Activated naive CD4-positive, alpha-beta T cell treated with anti-CD3 and anti-CD28 coated beads, Interleukin-2, amount 50 U/mL, for 72 hours (primary cell): ENCODE measurements at regions not wholly inside any gene's neighbourhood (a gene's known extent, or its start where the extent isn't known, plus 50 kb on each side); places are given as distances from the start of the nearest gene placed in this dataset.

Source experiments
- ATAC-seq, 2 donors: fragments of 150-1000 bp; cut with Tn5 transposase; 2 replicates each; pipeline ENCODE4 v1.10.0; 2021; ENCODE audit warnings: mild to moderate bottlenecking in 2 of 2, moderate library complexity in 2 of 2
- DNase-seq, 2 donors: peaks; one replicate each; pipeline ENCODE4 v3.0.0; 2021 to 2022; ENCODE audit warnings: low spot score in 2 of 2
- H3K27ac Mint-ChIP-seq, 2 donors: one replicate each; pipeline ENCODE4 v1.8.0; 2022; ENCODE audit warnings: mild to moderate bottlenecking in 2 of 2, mixed read lengths in 2 of 2
- H3K36me3 Mint-ChIP-seq, 2 donors: one replicate each; pipeline ENCODE4 v1.8.0; 2022; ENCODE audit warnings: mixed read lengths in 2 of 2
- H3K9me3 Mint-ChIP-seq, 2 donors: one replicate each; pipeline ENCODE4 v1.8.0; 2022; ENCODE audit warnings: mixed read lengths in 2 of 2

DNA sequence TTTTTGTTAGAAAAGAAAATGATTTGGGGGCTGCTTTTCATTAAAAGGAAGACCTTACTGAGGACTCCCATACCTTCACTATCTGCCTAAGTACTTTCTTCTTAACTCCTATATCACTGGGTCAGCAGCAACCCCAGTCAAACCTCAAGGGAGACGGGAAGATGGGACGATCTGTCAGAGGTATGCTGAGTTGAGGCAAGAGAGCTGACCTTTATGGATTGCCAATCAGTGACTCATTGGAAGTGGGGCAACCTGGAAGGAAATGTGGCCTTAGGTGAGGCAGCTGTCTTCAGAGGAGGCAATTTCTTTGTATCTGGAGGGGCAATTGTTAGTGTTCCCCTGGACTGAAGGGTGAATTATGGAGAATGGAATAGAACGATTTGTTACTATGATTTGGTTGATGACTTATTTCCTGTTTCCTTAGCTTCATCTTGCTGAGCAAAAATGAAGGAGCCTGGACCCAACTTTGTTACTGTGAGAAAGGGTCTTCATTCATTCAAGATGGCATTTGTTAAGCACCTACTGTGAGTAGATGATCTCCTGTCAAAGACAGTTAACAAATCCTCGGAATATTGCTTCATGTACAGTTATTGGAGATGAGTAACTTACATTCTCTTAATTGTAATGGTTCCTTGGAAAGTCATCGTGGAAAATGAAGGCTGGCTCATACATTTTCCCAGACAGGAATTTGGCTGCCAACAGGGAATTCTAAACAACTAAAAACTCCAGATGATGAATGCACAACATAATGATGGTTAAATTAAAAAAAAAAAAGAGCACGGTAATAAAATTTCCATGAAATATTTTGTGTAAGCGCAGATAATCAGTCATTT lies 134.7 kb upstream of the KCNJ15 start:
- no peaks in the 10 kb centered on the region for H3K36me3 Mint-ChIP-seq
- DNase-seq (no peak), ATAC-seq (no peak)
- H3K27ac Mint-ChIP-seq: no peak overlapping the region
- no peaks in the 10 kb centered on the region for H3K9me3 Mint-ChIP-seq

DNA sequence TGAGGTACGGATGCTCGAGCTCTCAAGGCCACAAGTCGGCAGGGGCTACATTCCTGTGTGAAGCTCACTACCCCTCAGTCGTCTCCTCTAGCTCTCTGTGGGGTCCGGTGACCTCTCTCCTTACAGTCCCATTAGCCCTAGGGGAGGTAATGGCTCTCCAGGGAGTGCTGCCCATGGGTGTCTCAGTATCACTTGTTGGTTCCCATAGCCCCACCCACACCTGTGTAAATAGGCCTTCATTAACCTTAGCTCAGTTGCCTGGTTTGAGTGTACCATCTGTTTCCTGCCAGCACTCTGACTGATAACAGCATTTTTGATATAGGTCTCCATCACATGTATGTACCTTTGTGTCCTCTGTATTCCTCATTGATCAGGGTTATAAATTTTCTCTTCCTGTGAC lies 133.2 kb upstream of the KCNJ15 start:
- no peaks in the 10 kb centered on the region for H3K36me3 Mint-ChIP-seq
- no peak for ATAC-seq

DNA sequence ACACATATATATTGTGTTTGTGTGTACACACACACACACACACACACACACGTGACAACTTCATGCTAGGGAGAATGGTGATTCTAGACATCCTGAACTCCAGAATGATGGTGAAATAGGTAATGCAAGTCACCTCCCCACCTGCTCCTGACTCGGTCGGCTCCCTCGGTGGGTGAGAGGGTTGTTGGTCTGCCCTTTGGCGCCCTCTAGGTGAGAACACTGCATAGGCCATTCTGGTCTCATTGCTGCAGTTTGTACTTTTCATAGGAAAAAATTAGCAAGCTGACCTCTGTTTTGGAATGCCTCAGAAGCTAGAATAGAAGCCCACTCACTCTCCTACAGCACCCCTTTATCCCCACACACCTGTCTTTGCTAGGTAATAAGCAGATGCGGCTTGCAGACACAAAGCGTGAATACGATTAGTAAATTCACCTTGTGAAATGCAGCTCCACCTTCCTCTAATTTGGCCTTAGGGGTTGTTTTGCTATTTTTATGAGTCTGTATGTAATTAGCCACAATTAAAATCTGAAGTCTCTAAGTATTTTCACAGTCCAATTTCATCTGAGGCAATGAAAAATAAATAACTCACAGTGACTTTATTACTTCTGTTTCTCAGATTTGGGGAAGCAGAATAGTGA lies 130.0 kb upstream of the KCNJ15 start:
- peak in 1 of 2 donors; percentile 74 for DNase-seq
- peak; percentile 46 to 90 for ATAC-seq
- no peak overlapping the region for H3K27ac Mint-ChIP-seq

More for the DNA sequence above, 133.2 kb upstream of the KCNJ15 start:
- no peak overlapping the region for H3K27ac Mint-ChIP-seq
- DNase-seq: no peak
- no peaks in the 10 kb centered on the region for H3K9me3 Mint-ChIP-seq

DNA sequence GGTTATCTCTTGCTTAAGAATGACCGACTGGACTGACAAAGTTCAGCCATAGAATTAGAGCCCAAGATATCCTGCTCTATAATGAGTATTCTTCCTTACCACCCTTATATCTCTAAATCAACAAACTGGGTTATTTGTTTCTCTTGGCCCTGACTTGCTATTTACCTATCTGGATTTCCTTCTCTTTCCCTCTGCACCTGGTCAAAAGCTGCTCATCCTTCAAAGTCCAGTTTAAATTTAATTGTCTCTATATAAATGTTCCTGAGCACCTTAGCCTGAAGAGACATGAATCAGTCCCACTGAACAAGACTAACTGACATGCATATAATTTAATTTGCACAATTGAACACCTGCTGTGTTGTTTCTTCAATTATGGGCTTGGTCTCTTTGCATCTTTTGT lies 127.1 kb upstream of the KCNJ15 start:
- DNase-seq: no peak
- no peaks in the 10 kb centered on the region for H3K9me3 Mint-ChIP-seq
- H3K27ac Mint-ChIP-seq: no peak overlapping the region
- H3K36me3 Mint-ChIP-seq: no peaks in the 10 kb centered on the region
- no peak for ATAC-seq

More for the DNA sequence above, 130.0 kb upstream of the KCNJ15 start:
- no peaks in the 10 kb centered on the region for H3K36me3 Mint-ChIP-seq
- H3K9me3 Mint-ChIP-seq: no peaks in the 10 kb centered on the region

DNA sequence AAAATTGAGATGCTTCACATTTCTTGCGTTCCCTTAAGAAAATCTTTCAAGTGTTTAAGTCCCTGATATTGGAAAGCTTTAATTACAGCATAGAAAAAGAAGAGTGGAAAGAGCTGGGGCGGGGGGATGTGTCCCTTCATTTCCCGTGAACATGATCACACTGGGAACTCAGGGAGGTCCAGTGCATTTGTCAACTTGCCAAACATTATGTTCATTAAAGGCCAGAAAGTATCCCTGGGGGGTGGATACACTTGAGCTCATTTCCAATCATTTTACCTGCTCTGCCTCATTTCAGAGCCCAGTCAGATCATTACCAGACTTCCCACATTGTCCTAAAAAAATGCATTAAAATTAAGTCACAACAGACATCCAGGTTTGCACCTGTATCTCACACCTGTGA lies 123.6 kb upstream of the KCNJ15 start:
- no peaks in the 10 kb centered on the region for H3K9me3 Mint-ChIP-seq
- no peak overlapping the region for H3K27ac Mint-ChIP-seq
- H3K36me3 Mint-ChIP-seq: no peaks in the 10 kb centered on the region
- ATAC-seq (no peak), DNase-seq (no peak)

DNA sequence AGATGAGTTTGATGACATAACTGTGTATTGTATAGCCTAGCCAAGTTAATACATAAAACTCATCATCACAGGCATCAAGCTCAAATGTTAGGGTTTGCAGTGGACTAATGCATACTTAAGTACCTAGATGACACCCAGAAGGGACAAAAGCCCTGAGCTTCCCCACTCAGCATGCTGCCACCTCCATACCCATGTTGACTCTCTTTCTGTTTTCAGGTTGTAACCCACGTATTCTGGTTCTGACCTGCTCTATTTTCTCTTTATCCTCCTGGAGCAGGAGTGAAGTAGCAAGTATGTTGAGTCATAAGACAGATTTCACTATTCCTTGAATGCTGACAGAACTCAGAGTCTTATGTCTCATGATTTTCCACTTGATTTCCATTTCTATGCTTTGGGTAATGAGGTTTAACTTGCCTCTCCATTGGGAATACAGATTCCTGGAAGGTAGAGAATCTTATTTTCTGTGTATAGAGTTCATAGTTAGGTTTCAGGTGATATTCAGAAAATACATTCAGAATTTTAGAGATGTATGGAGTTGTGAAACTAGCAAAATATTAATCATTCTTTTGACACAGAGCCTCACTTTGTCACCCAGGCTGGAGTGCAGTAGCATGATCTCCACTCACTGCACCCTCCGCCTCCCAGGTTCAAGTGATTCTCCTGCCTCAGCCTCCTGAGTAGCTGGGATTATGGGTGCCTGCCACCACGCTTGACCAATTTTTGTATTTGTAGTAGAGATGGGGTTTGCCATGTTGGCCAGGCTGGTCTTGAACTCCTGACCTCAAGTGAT lies 122.5 kb upstream of the KCNJ15 start:
- no peaks in the 10 kb centered on the region for H3K9me3 Mint-ChIP-seq
- no peak for DNase-seq

DNA sequence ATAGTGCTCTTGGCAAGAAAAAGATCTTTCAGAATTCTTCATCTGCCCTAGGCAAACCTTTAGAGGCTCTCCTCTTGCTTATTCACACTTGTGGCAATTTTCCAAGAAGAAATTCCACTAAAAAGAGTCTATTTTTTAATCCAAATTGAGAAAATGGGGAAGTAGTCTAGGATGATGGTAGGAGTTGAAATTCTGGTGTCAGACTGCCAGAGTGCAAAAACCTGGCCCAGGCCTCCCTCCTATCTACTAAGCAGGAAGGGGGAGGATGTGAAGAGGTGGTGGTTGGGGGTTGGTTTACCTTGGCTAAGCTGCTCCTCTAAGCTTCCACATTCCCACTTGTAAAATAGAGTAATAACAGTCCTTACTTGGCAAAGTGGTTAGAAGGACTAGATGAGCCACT lies 120.6 kb upstream of the KCNJ15 start:
- DNase-seq (no peak), ATAC-seq (no peak)
- Mint-ChIP-seq H3K36me3 (no peaks in the 10 kb centered on the region), H3K27ac (no peak overlapping the region), H3K9me3 (no peaks in the 10 kb centered on the region)

More for the DNA sequence above, 122.5 kb upstream of the KCNJ15 start:
- Mint-ChIP-seq H3K27ac (no peak overlapping the region), H3K36me3 (no peaks in the 10 kb centered on the region)
- peak; percentile 16 to 98 for ATAC-seq

DNA sequence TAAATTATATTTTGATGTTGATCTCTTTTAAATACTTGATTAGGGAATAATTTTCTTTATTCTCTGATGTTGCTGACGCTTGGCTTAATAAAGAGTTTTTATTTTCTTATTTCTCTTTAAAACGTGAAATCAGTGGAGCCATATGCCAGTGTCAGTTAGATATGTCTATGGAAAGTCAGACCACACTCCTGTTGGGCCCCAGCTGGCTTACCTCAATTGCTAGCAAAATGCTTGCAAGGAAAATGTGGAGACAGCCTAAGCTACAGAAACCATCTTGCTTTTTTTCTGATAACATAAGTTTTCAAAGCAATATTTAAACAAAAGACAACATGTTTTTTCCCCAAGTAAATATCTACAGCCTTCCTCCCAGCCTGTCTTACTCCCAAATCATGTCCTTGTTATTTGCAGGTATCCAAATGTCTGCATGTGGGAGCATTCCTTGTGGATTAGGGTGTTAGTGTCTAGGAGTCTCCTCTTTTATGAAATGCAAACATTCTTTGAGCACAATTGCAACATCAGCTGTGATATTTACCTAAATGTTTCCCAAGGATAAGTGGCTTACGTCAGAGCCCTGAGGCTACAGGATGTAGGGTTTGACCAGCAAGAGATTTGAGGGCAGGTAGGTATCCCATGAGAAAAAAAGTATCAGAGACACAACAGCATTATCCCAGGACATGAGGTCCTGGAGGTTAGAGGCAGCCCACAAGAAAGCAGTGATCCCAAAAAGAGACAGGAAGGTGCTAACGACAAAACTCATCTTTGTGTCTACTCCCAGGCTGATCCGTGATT lies 117.2 kb upstream of the KCNJ15 start:
- peaks cover 4 to 9% of the 10 kb centered on the region in 2 donors for H3K9me3 Mint-ChIP-seq
- DNase-seq (no peak), ATAC-seq (no peak)
- H3K36me3 Mint-ChIP-seq: peaks cover 4 to 11% of the 10 kb centered on the region in 2 donors
- H3K27ac Mint-ChIP-seq: no peak overlapping the region

DNA sequence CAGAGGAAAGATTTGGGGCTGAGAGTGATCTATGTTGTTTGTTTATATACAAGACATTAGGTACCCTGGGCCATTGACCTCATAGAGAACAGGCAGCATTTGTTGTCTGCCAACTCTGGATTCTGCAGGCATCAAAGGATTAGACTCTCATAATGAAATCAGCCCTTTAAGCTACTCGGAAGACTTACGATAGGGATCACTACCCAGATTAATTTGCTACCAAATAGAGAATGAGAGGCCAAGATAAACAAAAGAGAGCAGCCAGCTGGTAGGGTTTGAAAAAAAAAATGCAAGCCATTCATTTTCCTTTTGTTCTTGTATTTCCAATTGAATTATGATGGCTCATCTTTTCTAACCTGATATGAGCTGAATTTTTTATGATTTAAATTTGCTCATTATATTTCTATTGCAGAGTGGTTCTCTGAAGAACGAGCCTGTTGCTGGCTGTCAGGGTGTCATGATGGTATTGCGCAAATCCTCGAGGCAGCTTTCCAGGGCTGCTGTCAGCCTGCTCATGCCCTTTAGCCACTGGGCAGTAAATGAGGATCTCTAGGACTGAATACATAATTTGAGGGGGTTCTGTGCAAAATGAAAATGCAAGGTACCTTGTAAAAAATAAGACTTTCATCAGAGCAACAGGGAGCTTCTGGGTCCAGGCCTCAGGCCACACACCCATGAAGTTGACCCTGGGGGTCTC lies 116.4 kb upstream of the KCNJ15 start:
- ATAC-seq (no peak), DNase-seq (no peak)
- H3K9me3 Mint-ChIP-seq: peaks cover 6 to 11% of the 10 kb centered on the region in 2 donors
- no peak overlapping the region for H3K27ac Mint-ChIP-seq
- peaks cover 6 to 14% of the 10 kb centered on the region in 2 donors for H3K36me3 Mint-ChIP-seq

DNA sequence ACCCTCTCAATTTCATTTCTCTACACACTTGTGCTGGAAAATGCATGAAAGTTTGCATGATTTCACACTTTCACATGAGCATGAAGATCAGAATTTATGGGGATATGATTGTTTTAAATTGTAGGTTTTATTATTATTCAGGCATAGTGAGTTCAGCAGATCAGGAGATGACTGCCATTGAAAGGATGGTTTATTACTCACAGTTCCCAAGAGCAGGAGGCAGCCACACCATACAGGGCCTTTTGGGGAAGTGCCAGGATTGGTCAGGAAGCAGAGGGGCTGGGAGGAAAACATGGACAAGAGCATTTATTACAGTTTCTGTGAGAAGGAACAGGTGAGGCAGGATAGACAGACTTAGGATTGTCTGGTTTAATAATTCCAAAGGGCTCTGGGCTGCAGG lies 114.6 kb upstream of the KCNJ15 start:
- peaks cover 9 to 14% of the 10 kb centered on the region in 2 donors for H3K9me3 Mint-ChIP-seq
- no peak for ATAC-seq
- H3K36me3 Mint-ChIP-seq: peaks cover 10 to 18% of the 10 kb centered on the region in 2 donors

DNA sequence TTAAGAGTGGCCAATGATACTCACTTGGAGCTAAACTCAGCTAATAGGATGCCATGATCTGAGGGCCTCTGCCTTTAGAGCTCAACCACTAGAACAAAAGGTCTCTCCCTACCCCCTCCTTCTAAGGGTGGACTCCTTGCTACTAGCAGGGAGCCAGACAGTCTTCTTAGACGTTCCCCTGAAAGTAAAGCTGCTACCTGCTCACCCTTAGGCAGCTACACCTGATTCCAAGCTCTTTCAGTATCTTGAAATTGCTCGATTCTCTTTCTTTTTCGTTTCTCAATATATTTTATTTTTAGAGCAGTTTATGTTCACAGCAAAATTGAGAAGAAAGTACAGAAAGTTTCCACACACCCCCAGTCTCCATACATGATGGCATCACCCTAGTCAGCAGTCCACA lies 112.6 kb upstream of the KCNJ15 start:
- Mint-ChIP-seq H3K9me3 (peaks cover 9 to 14% of the 10 kb centered on the region in 2 donors), H3K27ac (no peak overlapping the region), H3K36me3 (peaks cover 10 to 18% of the 10 kb centered on the region in 2 donors)
- DNase-seq (no peak), ATAC-seq (no peak)

More for the DNA sequence above, 114.6 kb upstream of the KCNJ15 start:
- no peak for DNase-seq
- no peak overlapping the region for H3K27ac Mint-ChIP-seq

DNA sequence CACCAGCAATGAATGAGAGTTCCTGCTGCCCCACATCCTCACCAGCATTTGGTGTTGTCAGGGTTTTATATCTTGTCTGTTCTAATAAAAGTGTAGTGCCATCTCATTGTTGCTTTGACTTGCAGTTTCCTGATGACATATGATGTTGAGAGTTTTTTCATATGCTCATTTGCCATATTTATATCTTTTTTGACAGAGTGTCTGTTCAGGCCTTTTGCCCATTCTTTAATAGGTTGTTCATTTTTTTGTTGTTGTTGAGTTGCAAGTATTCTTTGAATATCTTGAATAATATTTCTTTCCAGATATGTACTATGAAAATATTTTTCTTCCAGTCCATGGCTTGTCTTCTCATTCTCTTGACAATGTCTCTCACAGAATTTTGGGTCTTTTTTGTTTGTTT lies 111.7 kb upstream of the KCNJ15 start:
- no peak for ATAC-seq
- no peak for DNase-seq
- Mint-ChIP-seq H3K27ac (no peak overlapping the region), H3K9me3 (peaks cover 9 to 14% of the 10 kb centered on the region in 2 donors), H3K36me3 (peaks cover 10 to 18% of the 10 kb centered on the region in 2 donors)

DNA sequence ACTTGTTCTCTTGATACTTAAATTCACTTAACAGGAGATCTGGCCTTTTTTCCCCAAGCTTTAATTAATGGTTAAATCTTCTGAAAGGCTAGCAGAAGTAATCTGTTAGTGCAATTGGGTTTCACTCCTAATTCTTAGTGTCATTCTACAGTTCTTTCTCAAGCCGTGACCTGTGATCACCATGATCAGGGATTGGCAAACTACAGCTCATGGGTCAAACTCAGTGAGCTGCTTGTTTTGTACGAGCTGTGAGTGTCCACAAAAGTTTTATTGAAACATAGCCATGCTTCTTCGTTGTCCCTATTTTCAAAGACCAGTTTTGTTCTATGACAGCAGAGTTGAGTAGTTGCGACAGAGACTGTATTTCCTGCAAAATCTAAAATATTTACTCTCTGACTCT lies 109.4 kb upstream of the KCNJ15 start:
- ATAC-seq: no peak

DNA sequence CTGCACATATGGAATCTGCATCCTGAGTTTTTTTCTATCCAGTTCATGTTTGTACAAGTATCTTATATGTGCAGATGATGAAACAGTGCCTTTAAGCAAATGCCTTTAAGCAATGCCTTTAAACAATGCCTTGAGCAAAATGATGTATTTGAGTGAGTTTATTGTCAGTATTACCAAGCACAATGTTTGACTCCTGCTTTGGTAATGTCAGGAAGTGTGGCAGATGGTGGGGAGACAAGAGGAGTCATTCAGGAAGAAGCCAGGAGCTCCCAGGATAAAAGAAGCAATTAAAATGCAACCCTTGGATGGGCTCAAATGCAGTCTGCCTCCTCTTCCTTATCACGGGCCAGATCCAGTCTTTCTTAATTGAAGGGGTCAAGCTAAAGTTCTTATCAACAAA lies 108.7 kb upstream of the KCNJ15 start:
- Mint-ChIP-seq H3K9me3 (peaks cover 5 to 9% of the 10 kb centered on the region in 2 donors), H3K27ac (no peak overlapping the region), H3K36me3 (peaks cover 10 to 12% of the 10 kb centered on the region in 2 donors)
- DNase-seq (no peak), ATAC-seq (no peak)

More for the DNA sequence above, 109.4 kb upstream of the KCNJ15 start:
- Mint-ChIP-seq H3K36me3 (peaks cover 10 to 12% of the 10 kb centered on the region in 2 donors), H3K27ac (no peak overlapping the region), H3K9me3 (peaks cover 7 to 9% of the 10 kb centered on the region in 2 donors)
- no peak for DNase-seq

DNA sequence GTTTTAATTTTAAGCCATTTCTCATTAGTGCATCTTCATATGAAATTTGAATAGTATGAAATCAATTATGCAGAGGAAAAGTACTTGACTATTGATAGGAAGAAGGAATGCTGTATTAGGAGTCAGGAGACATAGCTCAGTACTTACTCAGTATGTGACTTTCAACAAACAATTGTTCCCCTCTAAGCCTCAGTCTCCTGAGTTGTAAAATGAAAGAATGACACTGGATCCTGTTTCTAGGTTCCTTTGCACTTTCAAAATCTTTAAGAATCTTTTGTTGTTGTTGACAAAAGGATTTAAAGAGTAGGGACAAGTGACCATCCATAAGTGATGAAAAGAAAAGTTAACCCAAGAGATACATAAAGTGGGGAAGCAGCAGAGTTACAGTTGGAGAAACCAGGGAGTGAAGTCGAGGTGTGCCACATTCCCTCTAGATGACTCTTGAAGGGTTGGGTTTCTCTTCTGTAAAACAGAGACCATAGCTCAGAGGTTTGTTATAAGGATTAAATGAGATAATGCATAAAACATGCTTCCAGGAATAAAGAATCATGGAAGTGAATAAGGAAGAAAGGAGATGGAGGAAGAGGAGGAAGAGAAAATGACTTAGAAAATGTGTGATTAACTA lies 105.7 kb upstream of the KCNJ15 start:
- H3K9me3 Mint-ChIP-seq: no peaks in the 10 kb centered on the region
- ATAC-seq (no peak), DNase-seq (no peak)
- H3K27ac Mint-ChIP-seq: no peak overlapping the region
- no peaks in the 10 kb centered on the region for H3K36me3 Mint-ChIP-seq
